Natural killer cell (primary cell): ENCODE measurements at regions not wholly inside any gene's neighbourhood (a gene's known extent, or its start where the extent isn't known, plus 50 kb on each side); places are given as distances from the start of the nearest gene placed in this dataset.

Experiments used
- ATAC-seq, 3 donors: fragments of 150-1000 bp in 2 of 3; fragments of 200-7000 bp in 1 of 3; cut with Tn5 transposase; 1 replicate in 1 of 3; 2 replicates in 2 of 3; pipeline ENCODE4 v1.10.0; 2021; ENCODE audit warnings: mild to moderate bottlenecking in 2 of 3, moderate library complexity in 2 of 3
- DNase-seq, 2 donors: peaks; one replicate each; pipeline versions ENCODE4 v3.0.0 to v3.0.0-alpha.2; 2013 to 2021; ENCODE audit warnings: mixed read lengths in 1 of 2
- H3K27ac ChIP-seq: one replicate; pipeline ENCODE4 v1.5.1; 2013; ENCODE audit warnings: mild to moderate bottlenecking, low read length
- H3K27me3 ChIP-seq: one replicate; pipeline ENCODE4 v1.6.1; 2013; ENCODE audit warnings: low read length; ENCODE audit not compliant: control insufficient read depth, insufficient read depth
- H3K36me3 ChIP-seq: one replicate; pipeline ENCODE4 v1.6.1; 2013; ENCODE audit warnings: low read length; ENCODE audit not compliant: control insufficient read depth, insufficient read depth
- H3K4me1 ChIP-seq: one replicate; pipeline ENCODE4 v1.6.1; 2013; ENCODE audit warnings: low read length; ENCODE audit not compliant: control insufficient read depth, insufficient read depth
- H3K4me3 ChIP-seq: one replicate; pipeline ENCODE4 v1.5.1; 2013; ENCODE audit warnings: low read length
- H3K9me3 ChIP-seq: one replicate; pipeline ENCODE4 v1.6.1; 2013; ENCODE audit warnings: low read length; ENCODE audit not compliant: control insufficient read depth, insufficient read depth
- H3K27ac Mint-ChIP-seq, 2 donors: one replicate each; pipeline ENCODE4 v1.8.0; 2022; ENCODE audit warnings: mild to moderate bottlenecking in 2 of 2, mixed read lengths in 2 of 2, moderate library complexity in 1 of 2
- H3K27me3 Mint-ChIP-seq, 2 donors: one replicate each; pipeline ENCODE4 v1.8.0; 2022; ENCODE audit warnings: low read depth in 2 of 2, mixed read lengths in 2 of 2
- H3K36me3 Mint-ChIP-seq: one replicate; pipeline ENCODE4 v1.8.0; 2022; ENCODE audit warnings: mixed read lengths
- H3K4me1 Mint-ChIP-seq, 2 donors: one replicate each; pipeline ENCODE4 v1.8.0; 2022; ENCODE audit warnings: mixed read lengths in 2 of 2
- H3K4me3 Mint-ChIP-seq: one replicate; pipeline ENCODE4 v1.8.0; 2022; ENCODE audit warnings: mild to moderate bottlenecking, moderate library complexity, mixed read lengths
- H3K9me3 Mint-ChIP-seq, 2 donors: one replicate each; pipeline ENCODE4 v1.8.0; 2022; ENCODE audit warnings: mixed read lengths in 2 of 2
- WGBS: methylation state at CpG from one replicate; pipeline ENCODE4 v1.1.7; 2013; ENCODE audit warnings: missing lambda C conversion rate; ENCODE audit not compliant: insufficient coverage; 5-methylcytosine and 5-hydroxymethylcytosine counted together
- intact Hi-C: fragments of 100-400 bp; cut with micrococcal nuclease; formaldehyde crosslinking; loops from one replicate; pipeline ENCODE4 v1.14.2; 2022
- TF ChIP-seq, protein P1 (sequence below): fragments of 200-600 bp; IDR thresholded peaks from one replicate; pipeline ENCODE4 v1.8.0; 2022; ENCODE audit warnings: antibody characterized with exemption

- H3K27me3 ChIP-seq, result no peaks in the 10 kb centered on the region
- 88% methylated on average over 15 of the region's 15 CpGs for WGBS
- no peak overlapping the region for H3K4me3 ChIP-seq
- H3K9me3 ChIP-seq, result peaks cover 4% of the 10 kb centered on the region
- ATAC-seq (no peak), DNase-seq (no peak)
- Mint-ChIP-seq H3K27me3 (peaks cover 7 to 15% of the 10 kb centered on the region in 2 donors), H3K27ac (no peak overlapping the region), H3K4me3 (no peak overlapping the region), H3K4me1 (no peaks in the 10 kb centered on the region), H3K9me3 (peaks cover 0 to 5% of the 10 kb centered on the region in 2 donors), H3K36me3 (no peaks in the 10 kb centered on the region)
- intact Hi-C loops, result no loop called here
- H3K27ac ChIP-seq, result no peak overlapping the region
- TF ChIP-seq, protein P1, sequence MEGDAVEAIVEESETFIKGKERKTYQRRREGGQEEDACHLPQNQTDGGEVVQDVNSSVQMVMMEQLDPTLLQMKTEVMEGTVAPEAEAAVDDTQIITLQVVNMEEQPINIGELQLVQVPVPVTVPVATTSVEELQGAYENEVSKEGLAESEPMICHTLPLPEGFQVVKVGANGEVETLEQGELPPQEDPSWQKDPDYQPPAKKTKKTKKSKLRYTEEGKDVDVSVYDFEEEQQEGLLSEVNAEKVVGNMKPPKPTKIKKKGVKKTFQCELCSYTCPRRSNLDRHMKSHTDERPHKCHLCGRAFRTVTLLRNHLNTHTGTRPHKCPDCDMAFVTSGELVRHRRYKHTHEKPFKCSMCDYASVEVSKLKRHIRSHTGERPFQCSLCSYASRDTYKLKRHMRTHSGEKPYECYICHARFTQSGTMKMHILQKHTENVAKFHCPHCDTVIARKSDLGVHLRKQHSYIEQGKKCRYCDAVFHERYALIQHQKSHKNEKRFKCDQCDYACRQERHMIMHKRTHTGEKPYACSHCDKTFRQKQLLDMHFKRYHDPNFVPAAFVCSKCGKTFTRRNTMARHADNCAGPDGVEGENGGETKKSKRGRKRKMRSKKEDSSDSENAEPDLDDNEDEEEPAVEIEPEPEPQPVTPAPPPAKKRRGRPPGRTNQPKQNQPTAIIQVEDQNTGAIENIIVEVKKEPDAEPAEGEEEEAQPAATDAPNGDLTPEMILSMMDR, result no peak
- H3K4me1 ChIP-seq, result no peaks in the 10 kb centered on the region
- H3K36me3 ChIP-seq, result no peaks in the 10 kb centered on the region
Observed at GRCh38 chr2:9135822-9136558, 70.6 kb upstream of the ASAP2 start.

DNA sequence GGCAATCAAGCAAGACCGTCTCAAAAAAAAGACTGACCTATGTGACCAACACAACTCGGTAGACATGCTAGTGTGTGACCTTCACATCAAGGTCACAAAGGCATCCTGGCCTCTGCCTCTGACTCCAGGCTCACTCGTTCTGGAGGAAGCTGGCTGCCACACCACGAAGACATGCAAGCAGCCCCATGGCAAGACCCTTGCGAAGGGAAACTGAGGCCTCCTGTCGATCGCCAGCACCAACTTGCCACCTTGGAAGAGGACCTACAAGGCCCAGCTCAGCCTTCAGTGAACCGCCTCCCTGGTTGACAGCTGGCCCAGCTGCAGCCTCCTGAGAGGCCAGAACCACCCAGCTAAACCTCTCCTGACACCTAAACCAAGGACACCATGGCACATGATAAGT, 79.3 kb upstream of the ASAP2 start:
- intact Hi-C loops, result no loop called here
- no peak overlapping the region for H3K4me3 Mint-ChIP-seq
- H3K27ac Mint-ChIP-seq, result no peak overlapping the region
- ATAC-seq (no peak), DNase-seq (no peak)
- Histone ChIP-seq H3K36me3 (no peaks in the 10 kb centered on the region), H3K9me3 (no peaks in the 10 kb centered on the region), H3K27ac (no peak overlapping the region), H3K27me3 (no peaks in the 10 kb centered on the region), H3K4me1 (no peaks in the 10 kb centered on the region), H3K4me3 (no peak overlapping the region)
- H3K27me3 Mint-ChIP-seq, result peaks cover 0 to 4% of the 10 kb centered on the region in 2 donors
- TF ChIP-seq, protein P1, result no peak
- H3K4me1 Mint-ChIP-seq, result no peaks in the 10 kb centered on the region
- H3K36me3 Mint-ChIP-seq, result no peaks in the 10 kb centered on the region
- H3K9me3 Mint-ChIP-seq, result no peaks in the 10 kb centered on the region
- 93% methylated on average over 8 of the region's 8 CpGs for WGBS

DNA sequence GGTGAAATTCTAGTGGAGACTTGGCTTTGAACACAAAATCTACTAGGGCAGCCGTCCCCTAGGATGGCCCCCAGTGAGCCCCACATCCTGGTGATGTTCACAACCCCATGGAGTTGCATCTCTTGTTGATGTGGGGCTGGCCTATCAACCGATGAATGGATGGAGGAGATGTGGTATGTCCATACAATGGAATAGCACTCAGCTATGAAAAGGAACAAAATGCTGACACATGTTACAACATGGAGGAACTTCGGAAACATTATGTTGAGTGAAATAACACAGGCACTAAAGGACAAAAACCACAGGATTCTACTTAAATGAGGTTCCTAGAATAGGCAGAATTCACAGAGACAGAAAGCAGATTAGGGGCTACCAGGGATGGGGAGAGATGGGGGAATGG, 80.1 kb upstream of the ASAP2 start:
- no peak for ATAC-seq

More for the DNA sequence above, 80.1 kb upstream of the ASAP2 start:
- Mint-ChIP-seq H3K36me3 (no peaks in the 10 kb centered on the region), H3K27me3 (peaks cover 0 to 4% of the 10 kb centered on the region in 2 donors), H3K4me1 (no peaks in the 10 kb centered on the region), H3K27ac (no peak overlapping the region), H3K4me3 (no peak overlapping the region), H3K9me3 (no peaks in the 10 kb centered on the region)
- Histone ChIP-seq H3K9me3 (no peaks in the 10 kb centered on the region), H3K27me3 (no peaks in the 10 kb centered on the region), H3K4me1 (no peaks in the 10 kb centered on the region), H3K36me3 (no peaks in the 10 kb centered on the region), H3K27ac (no peak overlapping the region), H3K4me3 (no peak overlapping the region)
- WGBS, result 91% methylated on average over 3 of the region's 3 CpGs
- TF ChIP-seq, protein P1, result no peak
- DNase-seq, result no peak
- intact Hi-C loops, result no loop called here
